Right lobe of liver (tissue), 4 donors: ENCODE measurements at regions not wholly inside any gene's neighbourhood (a gene's known extent, or its start where the extent isn't known, plus 50 kb on each side); places are given as distances from the start of the nearest gene placed in this dataset.

Source experiments
- CTCF ChIP-seq, 4 donors: fragments of 200-600 bp in 3 of 4; fragments of 450-650 bp in 1 of 4; IDR thresholded peaks; one replicate each; pipeline versions ENCODE4 v1.5.1 to v1.8.0; 2016 to 2022; ENCODE audit warnings: antibody characterized with exemption in 4 of 4, mild to moderate bottlenecking in 2 of 4
- POLR2A ChIP-seq: fragments of 450-650 bp; IDR thresholded peaks from one replicate; pipeline ENCODE4 v1.6.1; 2017; ENCODE audit warnings: antibody characterized with exemption, mild to moderate bottlenecking
- donor health status: DM: no; HTN: no; CAD: no.
- donor health status: DM: no; HTN: no; CAD: no.
- donor health status: DM: no; HTN: yes; CAD: no.

- TF ChIP-seq CTCF (IDR thresholded peaks at IDR 0.05) (no peak), POLR2A (no peak)
These were observed 143.2 kb upstream of the CDH5 start for GRCh38 chr16:66223176-66223780.
